Tibial artery (tissue), 4 donors: ENCODE measurements at regions not wholly inside any gene's neighbourhood (a gene's known extent, or its start where the extent isn't known, plus 50 kb on each side); places are given as distances from the start of the nearest gene placed in this dataset.

Source experiments
- DNase-seq, 2 donors: peaks; one replicate each; pipeline ENCODE4 v3.0.0-alpha.2; 2019
- H3K27ac ChIP-seq, 2 donors: fragments of 200-600 bp; sonication (generic) in 1 of 2; 1 replicate in 1 of 2; 2 replicates in 1 of 2; pipeline ENCODE4 v1.5.1; 2018 to 2019; ENCODE audit warnings: mild to moderate bottlenecking in 1 of 2
- H3K27me3 ChIP-seq, 2 donors: fragments of 200-600 bp; sonication (generic) in 1 of 2; one replicate each; pipeline versions ENCODE4 v1.5.1 to v1.6.0; 2016 to 2019
- H3K36me3 ChIP-seq, 3 donors: fragments of 200-600 bp; sonication (generic) in 2 of 3; one replicate each; pipeline ENCODE4 v1.5.1; 2016 to 2019; ENCODE audit warnings: mild to moderate bottlenecking in 2 of 3
- H3K4me1 ChIP-seq, 4 donors: fragments of 200-600 bp; sonication (generic) in 2 of 4; 1 replicate in 3 of 4; 2 replicates in 1 of 4; pipeline ENCODE4 v1.5.1; 2016 to 2019
- H3K4me3 ChIP-seq, 2 donors: fragments of 200-600 bp; sonication (generic) in 1 of 2; 1 replicate in 1 of 2; 2 replicates in 1 of 2; pipeline ENCODE4 v1.5.1; 2018 to 2019; ENCODE audit warnings: mild to moderate bottlenecking in 2 of 2
- H3K9me3 ChIP-seq, 3 donors: fragments of 200-600 bp; sonication (generic) in 1 of 3; one replicate each; pipeline ENCODE4 v1.5.1; 2016 to 2019
- CTCF ChIP-seq, 2 experiments: fragments of 200-600 bp in 1 of 2; fragments of 450-650 bp in 1 of 2; IDR thresholded peaks; one replicate each; pipeline ENCODE4 v1.5.1; 2017 to 2019; ENCODE audit warnings: antibody characterized with exemption in 2 of 2, mild to moderate bottlenecking in 1 of 2, moderate library complexity in 1 of 2
- intact Hi-C: fragments of 100-400 bp; cut with DNase I; formaldehyde crosslinking; loops from one replicate; pipeline ENCODE4 v1.15.0; 2023; ENCODE audit warnings: low total_unique reads

DNA sequence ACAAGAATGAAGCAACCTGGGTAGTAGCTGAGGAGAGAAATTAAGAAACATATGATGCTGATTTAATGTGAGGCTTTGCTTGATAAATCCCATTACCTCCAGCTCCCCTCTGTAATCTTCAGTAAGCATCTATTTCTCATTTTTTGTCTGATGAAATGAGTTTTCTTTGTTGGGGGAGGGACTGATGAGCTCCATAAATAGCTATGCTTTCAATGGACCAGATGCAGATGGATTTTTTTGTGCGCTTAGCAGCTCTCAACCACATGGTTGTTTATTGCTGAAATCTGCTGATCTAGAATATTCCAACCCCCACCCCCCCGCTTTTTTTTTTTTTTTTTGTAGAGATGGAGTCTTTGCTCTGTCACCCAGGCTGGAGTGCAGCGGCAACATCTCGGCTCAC, 1082.0 kb downstream of the RAPGEF2 start:
- H3K36me3 ChIP-seq, result no peaks in the 10 kb centered on the region
- H3K27me3 ChIP-seq, result no peaks in the 10 kb centered on the region
- intact Hi-C loops, result no loop called here
- no peak overlapping the region for H3K4me3 ChIP-seq
- no peaks in the 10 kb centered on the region for H3K9me3 ChIP-seq
- no peaks in the 10 kb centered on the region for H3K4me1 ChIP-seq
- H3K27ac ChIP-seq, result no peak overlapping the region
- no peak for DNase-seq
- no peak for TF ChIP-seq CTCF (IDR thresholded peaks at IDR 0.05)

- Histone ChIP-seq H3K4me3 (no peak overlapping the region), H3K27me3 (no peaks in the 10 kb centered on the region), H3K4me1 (no peaks in the 10 kb centered on the region), H3K36me3 (no peaks in the 10 kb centered on the region), H3K27ac (no peak overlapping the region), H3K9me3 (no peaks in the 10 kb centered on the region)
- intact Hi-C loops, result no loop called here
- DNase-seq, result no peak
- TF ChIP-seq CTCF (IDR thresholded peaks at IDR 0.05), result no peak
These were observed 1090.9 kb downstream of the RAPGEF2 start for GRCh38 chr4:160193787-160194186.

DNA sequence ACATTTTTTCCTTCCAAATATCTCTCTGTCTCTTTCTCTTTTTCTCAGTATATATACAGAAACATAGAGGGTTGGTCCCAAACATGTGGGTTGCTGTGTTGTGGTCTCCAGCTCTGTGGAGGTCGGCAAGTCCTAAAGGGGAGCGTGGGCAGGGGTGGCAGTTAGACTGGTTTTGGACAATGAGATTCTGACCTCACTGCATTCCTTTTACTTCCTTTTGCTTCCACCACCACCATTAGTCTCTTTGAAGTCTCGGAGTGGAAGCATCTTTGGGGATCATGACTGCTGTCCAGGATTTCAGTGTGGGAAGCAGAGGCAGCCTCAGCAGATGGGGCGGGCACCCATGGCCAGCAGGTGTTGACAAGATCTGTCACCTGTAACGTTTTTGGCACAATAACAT, 1091.8 kb downstream of the RAPGEF2 start:
- Histone ChIP-seq H3K9me3 (no peaks in the 10 kb centered on the region), H3K36me3 (no peaks in the 10 kb centered on the region), H3K4me1 (no peaks in the 10 kb centered on the region), H3K27me3 (no peaks in the 10 kb centered on the region), H3K4me3 (no peak overlapping the region), H3K27ac (no peak overlapping the region)
- intact Hi-C loops, result no loop called here
- no peak for TF ChIP-seq CTCF (IDR thresholded peaks at IDR 0.05)
- DNase-seq, result no peak

DNA sequence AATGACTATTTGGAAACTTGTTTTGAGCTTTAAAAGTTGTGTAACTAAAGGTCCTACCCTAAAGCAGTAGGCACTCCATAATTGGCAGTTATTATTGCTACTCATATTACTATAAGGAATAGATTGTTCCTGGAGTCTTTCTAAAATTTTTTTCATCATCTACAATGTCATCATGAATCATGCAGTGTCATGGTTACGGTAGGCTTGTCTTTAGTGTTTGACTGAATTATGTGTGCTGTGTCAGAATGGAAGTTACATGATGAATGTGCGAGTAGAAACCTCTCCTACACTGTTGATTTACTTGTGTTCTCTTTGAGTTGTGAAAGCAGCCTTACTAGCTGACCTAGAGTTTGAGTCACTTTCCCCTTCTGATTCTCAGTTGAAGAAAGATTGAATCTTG, 1099.9 kb downstream of the RAPGEF2 start:
- no peaks in the 10 kb centered on the region for H3K4me1 ChIP-seq
- no peaks in the 10 kb centered on the region for H3K36me3 ChIP-seq
- intact Hi-C loops, result no loop called here
- peaks cover 0 to 3% (median 0%) of the 10 kb centered on the region in 3 donors for H3K9me3 ChIP-seq
- no peak for DNase-seq
- TF ChIP-seq CTCF (IDR thresholded peaks at IDR 0.05), result no peak
- no peaks in the 10 kb centered on the region for H3K27me3 ChIP-seq
- H3K27ac ChIP-seq, result no peak overlapping the region
- H3K4me3 ChIP-seq, result no peak overlapping the region

- no peaks in the 10 kb centered on the region for H3K36me3 ChIP-seq
- no peak for TF ChIP-seq CTCF (IDR thresholded peaks at IDR 0.05)
- no peak for DNase-seq
- H3K4me3 ChIP-seq, result no peak overlapping the region
- peaks cover 0 to 6% (median 4%) of the 10 kb centered on the region in 3 donors for H3K9me3 ChIP-seq
- no peaks in the 10 kb centered on the region for H3K27me3 ChIP-seq
- H3K27ac ChIP-seq, result no peak overlapping the region
- H3K4me1 ChIP-seq, result no peaks in the 10 kb centered on the region
- intact Hi-C loops, result no loop called here
These were observed 1109.2 kb downstream of the RAPGEF2 start for GRCh38 chr4:160212078-160212477.

GRCh38 chr4:160213366-160213765, 1110.5 kb downstream of the RAPGEF2 start:
- Histone ChIP-seq H3K27ac (no peak overlapping the region), H3K9me3 (peaks cover 0 to 9% (median 4%) of the 10 kb centered on the region in 3 donors), H3K4me3 (no peak overlapping the region), H3K36me3 (no peaks in the 10 kb centered on the region), H3K4me1 (no peaks in the 10 kb centered on the region), H3K27me3 (no peaks in the 10 kb centered on the region)
- intact Hi-C loops, result no loop called here
- TF ChIP-seq CTCF (IDR thresholded peaks at IDR 0.05), result no peak
- DNase-seq, result no peak
